Nephron progenitor cell (in vitro differentiated cells): ENCODE measurements at regions not wholly inside any gene's neighbourhood (a gene's known extent, or its start where the extent isn't known, plus 50 kb on each side); places are given as distances from the start of the nearest gene placed in this dataset.
"Not testable (repeated sequence)": the region's sequence is repeated elsewhere in the genome, so short reads cannot be mapped to it uniquely, and the experiment has no call there.

Experiments
- DNase-seq: peaks from one replicate; pipeline ENCODE4 v3.0.0; 2021
- H3K27ac Mint-ChIP-seq: 2 replicates; pipeline ENCODE4 v1.8.0; 2021; ENCODE audit warnings: mild to moderate bottlenecking, moderate library complexity, mixed read lengths
- H3K27me3 Mint-ChIP-seq: 2 replicates; pipeline ENCODE4 v1.8.0; 2021; ENCODE audit warnings: mild to moderate bottlenecking, low read depth, mixed read lengths; ENCODE audit not compliant: poor library complexity
- H3K36me3 Mint-ChIP-seq: 2 replicates; pipeline ENCODE4 v1.8.0; 2021; ENCODE audit warnings: low read depth, mixed read lengths
- H3K4me1 Mint-ChIP-seq: 2 replicates; pipeline ENCODE4 v1.8.0; 2021; ENCODE audit warnings: mixed read lengths
- H3K4me3 Mint-ChIP-seq: 2 replicates; pipeline ENCODE4 v1.8.0; 2021; ENCODE audit warnings: mild to moderate bottlenecking, moderate library complexity, mixed read lengths
- H3K9me3 Mint-ChIP-seq: 2 replicates; pipeline ENCODE4 v1.8.0; 2021; ENCODE audit warnings: mild to moderate bottlenecking, moderate library complexity, mixed read lengths
- TF ChIP-seq, protein P1 (sequence below): fragments of 200-600 bp; sonication (generic); IDR thresholded peaks from 2 replicates; pipeline ENCODE4 v1.5.0; 2021; ENCODE audit warnings: antibody characterized with exemption

DNA sequence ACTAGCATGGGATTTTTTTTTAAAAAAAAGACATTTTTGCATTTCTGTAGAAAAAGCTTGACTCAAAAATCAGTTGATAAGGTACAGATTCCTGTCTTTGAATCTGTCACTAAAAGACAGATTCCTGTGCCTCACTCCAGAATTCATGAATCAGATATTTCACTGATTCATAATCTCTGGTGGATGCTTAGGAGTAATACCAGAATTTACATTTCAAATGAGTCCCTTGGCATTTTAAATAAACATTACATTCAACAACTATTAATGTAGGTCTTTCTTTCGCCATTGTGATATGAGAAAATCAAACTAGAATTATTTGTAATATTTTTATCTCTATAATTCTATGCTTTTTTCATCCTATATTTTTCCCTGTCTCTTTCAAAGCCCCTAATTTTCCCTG is 128.3 kb downstream of the APIP start:
- Mint-ChIP-seq H3K4me1 (peaks cover 9% of the 10 kb centered on the region), H3K27me3 (no peaks in the 10 kb centered on the region), H3K4me3 (no peak overlapping the region), H3K9me3 (peaks cover 28% of the 10 kb centered on the region), H3K27ac (no peak overlapping the region), H3K36me3 (peaks cover 73% of the 10 kb centered on the region)
- no peak for DNase-seq
- TF ChIP-seq, protein P1, sequence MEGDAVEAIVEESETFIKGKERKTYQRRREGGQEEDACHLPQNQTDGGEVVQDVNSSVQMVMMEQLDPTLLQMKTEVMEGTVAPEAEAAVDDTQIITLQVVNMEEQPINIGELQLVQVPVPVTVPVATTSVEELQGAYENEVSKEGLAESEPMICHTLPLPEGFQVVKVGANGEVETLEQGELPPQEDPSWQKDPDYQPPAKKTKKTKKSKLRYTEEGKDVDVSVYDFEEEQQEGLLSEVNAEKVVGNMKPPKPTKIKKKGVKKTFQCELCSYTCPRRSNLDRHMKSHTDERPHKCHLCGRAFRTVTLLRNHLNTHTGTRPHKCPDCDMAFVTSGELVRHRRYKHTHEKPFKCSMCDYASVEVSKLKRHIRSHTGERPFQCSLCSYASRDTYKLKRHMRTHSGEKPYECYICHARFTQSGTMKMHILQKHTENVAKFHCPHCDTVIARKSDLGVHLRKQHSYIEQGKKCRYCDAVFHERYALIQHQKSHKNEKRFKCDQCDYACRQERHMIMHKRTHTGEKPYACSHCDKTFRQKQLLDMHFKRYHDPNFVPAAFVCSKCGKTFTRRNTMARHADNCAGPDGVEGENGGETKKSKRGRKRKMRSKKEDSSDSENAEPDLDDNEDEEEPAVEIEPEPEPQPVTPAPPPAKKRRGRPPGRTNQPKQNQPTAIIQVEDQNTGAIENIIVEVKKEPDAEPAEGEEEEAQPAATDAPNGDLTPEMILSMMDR, result no peak

DNA sequence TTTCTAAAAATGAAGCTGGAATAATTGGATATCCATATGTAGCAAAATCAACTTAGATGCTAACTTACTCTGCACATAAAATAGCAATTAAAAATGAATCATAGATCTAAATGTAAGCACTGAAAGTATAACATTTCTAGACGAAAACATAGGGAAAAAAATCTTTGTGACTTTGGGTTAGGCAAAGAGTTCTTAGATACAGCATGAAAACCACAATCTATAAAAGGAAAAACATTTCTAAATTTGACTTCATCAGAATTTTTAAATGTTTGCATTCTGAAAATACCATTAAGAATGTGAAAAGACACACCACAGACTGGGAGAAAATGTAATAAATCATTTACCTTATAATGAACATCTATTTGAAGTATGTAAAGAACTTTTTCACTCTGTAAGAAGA is 128.8 kb downstream of the APIP start:
- Mint-ChIP-seq H3K36me3 (peaks cover 69% of the 10 kb centered on the region), H3K27ac (no peak overlapping the region), H3K4me1 (peaks cover 5% of the 10 kb centered on the region), H3K27me3 (no peaks in the 10 kb centered on the region), H3K4me3 (no peak overlapping the region), H3K9me3 (peaks cover 28% of the 10 kb centered on the region)
- no peak for DNase-seq
- TF ChIP-seq, protein P1, result no peak

DNA sequence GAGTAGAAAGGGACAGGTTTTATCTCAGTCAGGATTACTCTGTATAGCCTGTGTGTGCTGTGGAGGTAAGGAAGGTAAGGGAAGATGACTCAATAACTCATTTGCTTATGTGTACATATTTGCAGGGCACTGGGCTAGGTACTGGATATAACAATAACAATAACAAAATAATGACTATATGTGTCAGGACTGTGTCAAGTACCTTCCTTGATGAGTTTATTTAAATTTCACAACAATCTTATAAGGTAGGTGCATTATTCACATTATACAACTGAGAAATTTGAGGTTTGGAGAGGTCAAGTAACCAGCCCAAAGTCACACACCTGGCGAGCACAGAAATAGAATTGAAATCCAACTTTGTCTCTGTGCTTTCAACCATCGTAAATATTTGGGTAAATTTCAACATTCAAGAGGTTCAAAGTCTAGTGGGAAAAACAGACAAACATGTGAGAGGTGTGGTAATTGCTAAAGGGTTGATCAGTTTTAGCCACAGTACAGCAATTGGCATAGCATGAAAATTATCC is 131.8 kb downstream of the APIP start:
- Mint-ChIP-seq H3K27me3 (no peaks in the 10 kb centered on the region), H3K27ac (no peak overlapping the region), H3K4me3 (no peak overlapping the region), H3K9me3 (peaks cover 18% of the 10 kb centered on the region), H3K4me1 (peaks cover 5% of the 10 kb centered on the region), H3K36me3 (peaks cover 72% of the 10 kb centered on the region)
- DNase-seq, result no peak
- TF ChIP-seq, protein P1, result no peak

DNA sequence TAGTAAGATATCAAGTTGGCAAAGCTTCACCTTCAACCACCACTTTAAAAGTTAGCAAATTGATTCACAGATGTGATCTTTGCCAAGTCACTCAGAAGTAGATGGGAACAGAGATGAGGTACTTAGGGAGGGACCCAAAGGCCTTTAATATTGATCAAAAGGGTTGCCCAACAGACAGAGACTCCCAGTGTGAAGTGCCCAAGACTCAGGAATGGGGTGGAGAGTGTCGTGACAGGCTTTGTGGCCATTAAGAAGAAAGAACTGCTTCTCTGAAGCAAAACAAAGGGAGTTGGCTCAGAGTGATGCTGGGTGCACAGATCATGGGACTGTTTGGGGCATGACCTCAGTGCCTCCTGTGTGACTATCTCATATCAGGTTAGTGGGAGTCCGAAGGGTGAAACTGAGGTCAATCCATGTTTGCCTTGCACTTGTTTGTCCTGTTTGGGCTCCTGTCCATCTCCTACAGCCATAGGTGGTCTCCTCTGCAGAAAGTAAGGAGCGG is 132.3 kb downstream of the APIP start:
- H3K4me1 Mint-ChIP-seq, result peaks cover 5% of the 10 kb centered on the region
- no peak overlapping the region for H3K4me3 Mint-ChIP-seq
- H3K27ac Mint-ChIP-seq, result no peak overlapping the region
- no peak for DNase-seq
- peaks cover 72% of the 10 kb centered on the region for H3K36me3 Mint-ChIP-seq
- peaks cover 13% of the 10 kb centered on the region for H3K9me3 Mint-ChIP-seq
- TF ChIP-seq, protein P1, result no peak
- H3K27me3 Mint-ChIP-seq, result no peaks in the 10 kb centered on the region

DNA sequence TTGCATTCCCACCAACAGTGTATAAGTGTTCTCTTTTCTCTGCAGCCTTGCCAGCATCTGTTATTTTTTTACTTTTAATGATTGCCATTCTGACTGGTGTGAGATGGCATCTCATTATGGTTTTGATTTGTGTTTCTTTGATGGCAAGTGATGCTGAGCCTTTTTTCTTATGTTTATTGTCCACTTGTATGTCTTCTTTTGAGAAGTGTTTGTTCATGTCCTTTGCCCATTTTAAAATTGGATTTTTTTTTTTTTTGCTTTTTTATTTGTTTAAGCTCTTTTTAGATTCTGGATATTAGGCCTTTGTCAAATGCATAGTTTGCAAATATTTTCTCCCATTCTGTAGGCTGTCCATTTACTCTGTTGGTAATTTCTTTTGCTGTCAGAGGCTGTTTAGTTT is 134.4 kb downstream of the APIP start:
- not testable (repeated sequence) for H3K27ac Mint-ChIP-seq, H3K27me3 Mint-ChIP-seq, H3K4me1 Mint-ChIP-seq, H3K9me3 Mint-ChIP-seq, H3K4me3 Mint-ChIP-seq, DNase-seq
- peaks cover 73% of the 10 kb centered on the region for H3K36me3 Mint-ChIP-seq

DNA sequence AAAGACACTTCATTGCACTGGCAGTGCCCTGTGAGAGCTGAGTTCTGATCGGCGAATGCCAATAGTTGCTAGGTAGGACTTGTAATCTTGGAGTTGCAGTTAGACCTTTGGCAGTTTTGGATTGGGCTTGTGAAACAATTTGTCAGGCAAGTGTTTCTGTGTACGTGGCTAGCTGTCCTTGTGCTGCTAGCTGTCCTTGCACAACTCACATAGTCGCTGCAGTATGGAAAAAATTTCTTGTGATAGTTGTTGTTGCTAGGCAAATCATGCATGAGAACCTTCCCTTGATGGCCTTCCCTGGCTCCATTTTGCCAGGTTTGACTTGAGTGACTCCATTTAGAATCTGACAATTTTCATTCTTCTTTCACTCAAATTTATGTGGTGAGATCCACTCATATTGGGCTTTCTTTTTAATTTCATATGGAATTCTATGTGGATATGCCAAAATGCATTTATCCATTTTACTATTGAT is 140.7 kb downstream of the APIP start:
- TF ChIP-seq, protein P1, result no peak
- no peaks in the 10 kb centered on the region for H3K4me1 Mint-ChIP-seq
- no peak for DNase-seq
- H3K27ac Mint-ChIP-seq, result no peak overlapping the region
- no peak overlapping the region for H3K4me3 Mint-ChIP-seq
- H3K9me3 Mint-ChIP-seq, result no peaks in the 10 kb centered on the region
- H3K36me3 Mint-ChIP-seq, result peaks cover 58% of the 10 kb centered on the region
- H3K27me3 Mint-ChIP-seq, result no peaks in the 10 kb centered on the region
